ENCODE measurements at regions not wholly inside any gene's neighbourhood (a gene's known extent, or its start where the extent isn't known, plus 50 kb on each side); places are given as distances from the start of the nearest gene placed in this dataset.

GRCh38 chr10:57288754-57289153, 927.7 kb upstream of the ZWINT start:
- TF ChIP-seq CTCF (IDR thresholded peaks at IDR 0.05) (no peak), POLR2A (IDR thresholded peaks at IDR 0.05) (no peak)

Measured in esophagus squamous epithelium (tissue), 4 donors.